Thoracic aorta (tissue), 2 donors: ENCODE measurements at regions not wholly inside any gene's neighbourhood (a gene's known extent, or its start where the extent isn't known, plus 50 kb on each side); places are given as distances from the start of the nearest gene placed in this dataset.
"Not testable (repeated sequence)": the region's sequence is repeated elsewhere in the genome, so short reads cannot be mapped to it uniquely, and the experiment has no call there.

ENCODE experiments used
- ATAC-seq: fragments of 150-250 bp; one replicate; pipeline ENCODE4 v1.8.0; 2017; ENCODE audit warnings: low read depth; ENCODE audit not compliant: insufficient number of reproducible peaks, low FRiP score
- DNase-seq: peaks from one replicate; pipeline ENCODE4 v3.0.0-alpha.2; 2020; ENCODE audit warnings: low spot score
- H3K27ac ChIP-seq, 2 donors: fragments of 200-600 bp; sonication (generic); 1 replicate in 1 of 2; 2 replicates in 1 of 2; pipeline ENCODE4 v1.5.1; 2016; ENCODE audit warnings: mild to moderate bottlenecking in 2 of 2, moderate library complexity in 2 of 2
- H3K27me3 ChIP-seq: fragments of 200-600 bp; sonication (generic); replicated peaks from 2 replicates; pipeline ENCODE4 v1.6.0; 2016; ENCODE audit warnings: mild to moderate bottlenecking; ENCODE audit not compliant: insufficient read depth
- H3K36me3 ChIP-seq: fragments of 200-600 bp; sonication (generic); one replicate; pipeline ENCODE4 v1.5.1; 2016
- H3K4me1 ChIP-seq, 2 donors: fragments of 200-600 bp; sonication (generic); 1 replicate in 1 of 2; 2 replicates in 1 of 2; pipeline versions ENCODE4 v1.5.1 to v1.6.0; 2016; ENCODE audit warnings: low read depth in 2 of 2, mild to moderate bottlenecking in 1 of 2; ENCODE audit not compliant: control insufficient read depth in 1 of 2
- H3K4me3 ChIP-seq: fragments of 200-600 bp; sonication (generic); 2 replicates; pipeline ENCODE4 v1.5.1; 2016; ENCODE audit warnings: mild to moderate bottlenecking
- H3K9me3 ChIP-seq: fragments of 200-600 bp; sonication (generic); 2 replicates; pipeline ENCODE4 v1.5.1; 2016
- TF ChIP-seq, protein P1 (sequence below): fragments of 200-600 bp; sonication (generic); IDR thresholded peaks from one replicate; pipeline ENCODE4 v1.5.1; 2019; ENCODE audit warnings: antibody characterized with exemption

DNA sequence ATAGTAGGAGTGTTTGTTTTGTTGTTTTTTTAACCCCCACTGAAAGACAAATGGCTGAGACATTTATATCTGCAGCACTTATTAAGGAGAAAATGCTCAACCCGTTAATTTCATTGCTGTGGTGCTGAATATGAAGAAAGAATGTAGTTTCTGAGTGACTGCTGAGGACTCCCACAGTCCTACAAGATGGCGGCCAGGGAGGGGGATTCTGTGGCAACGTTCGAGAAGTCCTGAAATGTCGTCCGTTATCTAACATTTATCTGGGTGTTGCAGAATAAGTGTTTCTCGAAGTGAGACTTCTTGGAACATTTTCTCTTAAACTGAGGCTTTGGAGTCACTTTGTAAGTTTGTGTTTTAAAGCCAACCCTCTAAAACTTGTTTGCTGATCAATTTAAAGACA is 530.4 kb downstream of the XYLT1 start:
- H3K27ac ChIP-seq: no peak overlapping the region
- DNase-seq (no peak), ATAC-seq (no peak)
- no peaks in the 10 kb centered on the region for H3K27me3 ChIP-seq
- H3K36me3 ChIP-seq: no peaks in the 10 kb centered on the region
- H3K4me1 ChIP-seq: no peaks in the 10 kb centered on the region
- TF ChIP-seq, protein P1, sequence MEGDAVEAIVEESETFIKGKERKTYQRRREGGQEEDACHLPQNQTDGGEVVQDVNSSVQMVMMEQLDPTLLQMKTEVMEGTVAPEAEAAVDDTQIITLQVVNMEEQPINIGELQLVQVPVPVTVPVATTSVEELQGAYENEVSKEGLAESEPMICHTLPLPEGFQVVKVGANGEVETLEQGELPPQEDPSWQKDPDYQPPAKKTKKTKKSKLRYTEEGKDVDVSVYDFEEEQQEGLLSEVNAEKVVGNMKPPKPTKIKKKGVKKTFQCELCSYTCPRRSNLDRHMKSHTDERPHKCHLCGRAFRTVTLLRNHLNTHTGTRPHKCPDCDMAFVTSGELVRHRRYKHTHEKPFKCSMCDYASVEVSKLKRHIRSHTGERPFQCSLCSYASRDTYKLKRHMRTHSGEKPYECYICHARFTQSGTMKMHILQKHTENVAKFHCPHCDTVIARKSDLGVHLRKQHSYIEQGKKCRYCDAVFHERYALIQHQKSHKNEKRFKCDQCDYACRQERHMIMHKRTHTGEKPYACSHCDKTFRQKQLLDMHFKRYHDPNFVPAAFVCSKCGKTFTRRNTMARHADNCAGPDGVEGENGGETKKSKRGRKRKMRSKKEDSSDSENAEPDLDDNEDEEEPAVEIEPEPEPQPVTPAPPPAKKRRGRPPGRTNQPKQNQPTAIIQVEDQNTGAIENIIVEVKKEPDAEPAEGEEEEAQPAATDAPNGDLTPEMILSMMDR: no peak
- H3K9me3 ChIP-seq: no peaks in the 10 kb centered on the region
- H3K4me3 ChIP-seq: no peak overlapping the region

DNA sequence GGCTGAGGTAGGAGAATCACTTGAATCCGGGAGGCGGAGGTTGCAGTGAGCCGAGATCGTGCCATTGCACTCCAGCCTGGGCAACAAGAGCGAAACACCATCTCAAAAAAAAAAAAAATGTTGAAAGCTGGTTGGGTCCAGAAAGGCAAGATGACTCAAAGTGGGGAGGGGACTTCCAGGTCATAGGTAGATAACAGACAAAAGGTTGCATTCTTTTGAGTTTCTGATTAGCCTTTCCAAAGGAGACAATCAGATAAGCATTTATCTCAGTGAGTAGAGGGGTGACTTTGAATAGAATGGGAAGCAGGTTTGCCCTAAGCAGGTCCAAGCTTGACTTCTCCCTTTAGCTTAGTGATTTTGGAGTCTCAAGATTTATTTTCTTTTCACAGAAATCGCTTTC is 527.9 kb downstream of the XYLT1 start:
- not testable (repeated sequence) for H3K36me3 ChIP-seq, H3K4me3 ChIP-seq, H3K27ac ChIP-seq, DNase-seq, H3K4me1 ChIP-seq, ATAC-seq, H3K9me3 ChIP-seq, H3K27me3 ChIP-seq

DNA sequence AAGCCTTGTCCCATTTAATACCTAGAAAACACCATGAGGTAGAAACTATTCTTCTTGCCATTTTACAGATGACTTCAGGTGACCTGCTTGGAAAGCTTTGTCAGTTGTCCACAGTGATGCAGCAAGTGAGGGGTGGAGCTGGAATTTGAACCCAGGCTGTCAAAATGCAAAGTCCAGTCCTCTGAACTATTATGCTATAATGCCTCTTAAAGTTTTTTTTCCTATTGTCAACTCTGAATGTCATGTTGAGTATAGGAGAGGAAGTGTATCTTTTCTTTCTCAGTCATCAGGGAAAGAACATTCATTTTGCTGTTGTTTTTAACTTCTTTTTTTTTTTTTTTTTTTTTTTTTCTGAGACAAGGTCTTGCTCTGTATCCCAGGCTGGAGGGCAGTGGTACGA is 525.6 kb downstream of the XYLT1 start:
- Histone ChIP-seq H3K27ac (no peak overlapping the region), H3K36me3 (no peaks in the 10 kb centered on the region), H3K4me3 (no peak overlapping the region), H3K9me3 (no peaks in the 10 kb centered on the region), H3K27me3 (no peaks in the 10 kb centered on the region), H3K4me1 (no peaks in the 10 kb centered on the region)
- TF ChIP-seq, protein P1: no peak
- DNase-seq (no peak), ATAC-seq (no peak)

DNA sequence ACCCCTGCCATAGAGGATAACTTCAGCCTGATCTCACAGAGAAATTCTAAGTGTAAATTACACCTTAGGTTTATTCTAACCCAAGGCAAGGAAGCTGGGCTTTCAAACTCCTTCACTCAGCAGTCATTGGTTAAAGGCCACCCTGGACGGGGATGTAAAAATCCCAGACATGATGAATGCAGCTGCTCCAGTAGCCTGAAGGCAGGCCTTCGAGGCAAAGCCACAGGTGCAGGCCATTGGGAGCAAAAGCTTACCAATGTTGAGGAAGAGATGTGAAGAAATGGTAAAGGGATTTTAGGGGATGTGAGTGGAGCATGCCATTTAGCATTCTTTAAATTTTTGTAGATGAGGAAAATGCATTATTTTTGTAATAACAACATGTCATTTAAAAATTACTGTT is 514.4 kb downstream of the XYLT1 start:
- no peak overlapping the region for H3K27ac ChIP-seq
- H3K9me3 ChIP-seq: no peaks in the 10 kb centered on the region
- no peaks in the 10 kb centered on the region for H3K27me3 ChIP-seq
- H3K36me3 ChIP-seq: no peaks in the 10 kb centered on the region
- H3K4me1 ChIP-seq: no peaks in the 10 kb centered on the region
- ATAC-seq: no peak
- no peak for DNase-seq
- TF ChIP-seq, protein P1: no peak
- H3K4me3 ChIP-seq: no peak overlapping the region

DNA sequence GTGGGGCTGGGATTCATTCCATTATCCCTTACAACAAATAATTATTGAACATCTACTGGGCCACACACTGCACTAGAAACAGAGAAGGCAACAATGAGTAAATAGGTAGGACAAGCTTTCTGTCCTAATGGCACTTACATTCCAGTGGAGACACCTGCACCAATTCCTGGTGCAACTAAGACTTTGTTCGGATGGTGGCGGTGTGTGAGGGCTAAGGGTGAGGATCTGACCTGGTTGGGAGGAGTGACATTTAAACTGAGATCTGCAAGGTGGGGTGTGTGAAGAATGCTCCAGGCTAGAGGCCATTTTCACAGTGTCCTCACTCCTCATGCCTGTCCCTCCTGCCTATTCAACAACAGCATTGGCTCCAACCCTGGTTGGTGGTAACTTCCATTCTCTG is 510.0 kb downstream of the XYLT1 start:
- no peak for DNase-seq
- Histone ChIP-seq H3K9me3 (no peaks in the 10 kb centered on the region), H3K4me1 (no peaks in the 10 kb centered on the region), H3K27ac (no peak overlapping the region), H3K27me3 (no peaks in the 10 kb centered on the region), H3K4me3 (no peak overlapping the region), H3K36me3 (no peaks in the 10 kb centered on the region)
- TF ChIP-seq, protein P1: no peak
- ATAC-seq: no peak

DNA sequence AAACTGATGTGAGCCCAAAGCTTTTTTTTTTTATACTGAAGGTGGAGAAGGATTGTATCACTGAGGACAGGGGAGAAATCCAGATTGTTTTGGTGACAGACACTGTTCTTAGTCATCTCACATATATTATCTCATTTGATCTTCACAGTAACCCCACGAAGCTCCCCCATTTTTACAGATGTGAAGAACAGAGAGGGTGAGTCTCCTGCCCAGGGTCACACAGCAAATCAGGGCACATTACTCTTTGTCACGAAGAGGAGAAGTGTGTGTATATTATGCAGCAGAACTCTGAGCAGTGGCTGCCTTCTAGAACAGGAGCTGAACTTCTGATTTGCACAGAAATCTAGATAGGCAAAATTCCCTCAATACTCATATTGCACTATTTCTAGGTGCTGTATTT is 504.3 kb downstream of the XYLT1 start:
- ATAC-seq: no peak
- H3K4me1 ChIP-seq: no peaks in the 10 kb centered on the region
- H3K36me3 ChIP-seq: no peaks in the 10 kb centered on the region
- no peaks in the 10 kb centered on the region for H3K9me3 ChIP-seq
- H3K27me3 ChIP-seq: no peaks in the 10 kb centered on the region
- DNase-seq: no peak
- TF ChIP-seq, protein P1: no peak
- H3K4me3 ChIP-seq: no peak overlapping the region
- no peak overlapping the region for H3K27ac ChIP-seq
